H1 (cell line): ENCODE measurements at regions not wholly inside any gene's neighbourhood (a gene's known extent, or its start where the extent isn't known, plus 50 kb on each side); places are given as distances from the start of the nearest gene placed in this dataset.

Experiments used
- CTCF ChIA-PET: fragments of 300-600 bp; sonication (Branson Sonifier 250); formaldehyde crosslinking; loops from one replicate; lab custom pipeline; 2021; ENCODE audit not compliant: partially characterized antibody; lab: Charles Lee
- POLR2A ChIA-PET: fragments of 300-600 bp; sonication (Branson Sonifier 250); formaldehyde crosslinking; loops from one replicate; lab custom pipeline; 2021; ENCODE audit warnings: inconsistent platforms; ENCODE audit not compliant: partially characterized antibody; lab: Charles Lee
- DNase-seq, 2 experiments: peaks; one replicate each; pipeline versions ENCODE4 v3.0.0 to v3.0.0-alpha.2; 2010 to 2022; ENCODE audit warnings: low spot score in 2 of 2, low read depth in 1 of 2, mixed read lengths in 1 of 2
- FAIRE-seq: peaks from 2 replicates; lab custom pipeline; 2011; peaks lifted over from hg19 to GRCh38; lab: Jason Lieb, UNC
- H2AFZ ChIP-seq: 2 replicates; pipeline ENCODE4 v1.8.1; 2012; ENCODE audit warnings: low read length, inconsistent platforms
- H2AK5ac ChIP-seq: 2 replicates; pipeline ENCODE4 v1.6.1; 2013; ENCODE audit warnings: low read depth, low read length
- H2BK120ac ChIP-seq: replicated peaks from 2 replicates; pipeline ENCODE3; 2013; ENCODE audit warnings: low read depth, low read length, inconsistent platforms
- H2BK12ac ChIP-seq: 2 replicates; pipeline ENCODE4 v1.6.1; 2013; ENCODE audit warnings: low read depth, low read length
- H2BK15ac ChIP-seq: 2 replicates; pipeline ENCODE4 v1.6.1; 2013; ENCODE audit warnings: low read length
- H2BK20ac ChIP-seq: 2 replicates; pipeline ENCODE4 v1.6.1; 2013; ENCODE audit warnings: low read length
- H2BK5ac ChIP-seq: 2 replicates; pipeline ENCODE4 v1.6.1; 2013; ENCODE audit warnings: low read depth, low read length
- H3K14ac ChIP-seq: 2 replicates; pipeline ENCODE4 v1.6.1; 2013; ENCODE audit warnings: inconsistent platforms; ENCODE audit not compliant: insufficient read length
- H3K18ac ChIP-seq: 2 replicates; pipeline ENCODE4 v1.6.1; 2013; ENCODE audit warnings: low read length; ENCODE audit errors: extremely low read depth
- H3K23ac ChIP-seq: 2 replicates; pipeline ENCODE4 v1.6.1; 2013; ENCODE audit warnings: inconsistent platforms; ENCODE audit not compliant: insufficient read length
- H3K23me2 ChIP-seq: 2 replicates; pipeline ENCODE4 v1.6.1; 2013; ENCODE audit warnings: low read depth, low read length
- H3K27ac ChIP-seq: 2 replicates; pipeline ENCODE4 v1.6.1; 2011; ENCODE audit warnings: low read depth, low read length, inconsistent platforms
- H3K27me3 ChIP-seq, 4 experiments: replicated peaks in 1 of 4; 1 replicate in 1 of 4; 2 replicates in 3 of 4; pipeline versions ENCODE4 v1.6.1 to v1.8.1; 2011 to 2013; ENCODE audit warnings: low read length in 3 of 4, mild to moderate bottlenecking in 3 of 4, inconsistent platforms in 2 of 4, mixed read lengths in 2 of 4, moderate library complexity in 1 of 4; ENCODE audit not compliant: control insufficient read depth in 3 of 4, insufficient read depth in 3 of 4; ENCODE audit errors: extremely low read depth in 1 of 4
- H3K36me3 ChIP-seq, 4 experiments: 2 replicates each; pipeline versions ENCODE4 v1.6.1 to v1.8.1; 2011 to 2013; ENCODE audit warnings: mild to moderate bottlenecking in 4 of 4, low read length in 3 of 4, moderate library complexity in 2 of 4, control low read depth in 1 of 4, inconsistent platforms in 1 of 4; ENCODE audit not compliant: insufficient read depth in 4 of 4, control insufficient read depth in 2 of 4
- H3K4ac ChIP-seq: replicated peaks from 2 replicates; pipeline ENCODE3; 2013; ENCODE audit warnings: low read length, low read depth, mixed read lengths, inconsistent platforms; ENCODE audit not compliant: insufficient read length
- H3K4me1 ChIP-seq, 4 experiments: replicated peaks in 1 of 4; 1 replicate in 1 of 4; 2 replicates in 3 of 4; pipeline versions ENCODE4 v1.6.1 to v1.8.1; 2011 to 2013; ENCODE audit warnings: low read length in 3 of 4, inconsistent platforms in 2 of 4, mixed read lengths in 1 of 4; ENCODE audit not compliant: insufficient read depth in 4 of 4, control insufficient read depth in 3 of 4
- H3K4me2 ChIP-seq, 2 experiments: 2 replicates each; pipeline versions ENCODE4 v1.6.1 to v1.8.1; 2011 to 2013; ENCODE audit warnings: low read depth in 2 of 2, low read length in 2 of 2, control low read depth in 1 of 2, inconsistent platforms in 1 of 2, mild to moderate bottlenecking in 1 of 2; ENCODE audit not compliant: insufficient read depth in 1 of 2
- H3K4me3 ChIP-seq, 4 experiments: fragments of 200-600, 300-600 bp in 1 of 4; sonication (generic), shearing (Covaris generic), sonication (Bioruptor Twin) in 1 of 4; 2 replicates each; pipeline versions ENCODE4 v1.5.1 to v1.8.1; 2011 to 2016; ENCODE audit warnings: low read length in 4 of 4, low read depth in 3 of 4, control low read depth in 2 of 4, inconsistent platforms in 2 of 4, mild to moderate bottlenecking in 2 of 4, mixed read lengths in 1 of 4, moderate library complexity in 1 of 4; ENCODE audit not compliant: insufficient read depth in 2 of 4; ENCODE audit errors: extremely low read depth in 1 of 4
- H3K56ac ChIP-seq: replicated peaks from 2 replicates; pipeline ENCODE3; 2013; ENCODE audit warnings: low read depth, mild to moderate bottlenecking, mixed read lengths, low read length, inconsistent platforms; ENCODE audit not compliant: insufficient read length
- H3K79me1 ChIP-seq: 2 replicates; pipeline ENCODE4 v1.6.1; 2013; ENCODE audit warnings: low read depth, low read length, control low read depth
- H3K79me2 ChIP-seq, 2 experiments: 2 replicates each; pipeline versions ENCODE4 v1.6.1 to v1.8.1; 2012 to 2013; ENCODE audit warnings: low read length in 2 of 2, mild to moderate bottlenecking in 2 of 2, inconsistent platforms in 1 of 2; ENCODE audit not compliant: insufficient read depth in 2 of 2, control insufficient read depth in 1 of 2
- H3K9ac ChIP-seq, 4 experiments: replicated peaks in 1 of 4; 1 replicate in 1 of 4; 2 replicates in 3 of 4; pipeline versions ENCODE4 v1.6.1 to v1.8.1; 2011 to 2013; ENCODE audit warnings: low read depth in 3 of 4, low read length in 3 of 4, control low read depth in 2 of 4, mild to moderate bottlenecking in 2 of 4, moderate library complexity in 2 of 4, inconsistent platforms in 1 of 4; ENCODE audit errors: extremely low read depth in 1 of 4
- H3K9me3 ChIP-seq, 2 experiments: 2 replicates each; pipeline versions ENCODE4 v1.6.1 to v1.8.1; 2012 to 2013; ENCODE audit warnings: mild to moderate bottlenecking in 2 of 2, moderate library complexity in 2 of 2, control low read depth in 1 of 2, inconsistent platforms in 1 of 2, low read depth in 1 of 2, low read length in 1 of 2, mixed read lengths in 1 of 2; ENCODE audit not compliant: insufficient read depth in 2 of 2
- H4K20me1 ChIP-seq, 2 experiments: replicated peaks in 1 of 2; 2 replicates each; pipeline versions ENCODE3 to v1.8.1; 2011 to 2013; ENCODE audit warnings: inconsistent platforms in 2 of 2, low read length in 2 of 2, mild to moderate bottlenecking in 1 of 2; ENCODE audit not compliant: insufficient read depth in 2 of 2, control insufficient read depth in 1 of 2
- H4K5ac ChIP-seq: 2 replicates; pipeline ENCODE4 v1.6.1; 2013; ENCODE audit warnings: low read length, low read depth, mixed read lengths, inconsistent platforms; ENCODE audit not compliant: insufficient read length
- H4K8ac ChIP-seq: 2 replicates; pipeline ENCODE4 v1.8.0; 2013; ENCODE audit warnings: mild to moderate bottlenecking, moderate library complexity, low read length, inconsistent platforms; ENCODE audit not compliant: insufficient read depth; ENCODE audit errors: extremely low read depth
- H4K91ac ChIP-seq: replicated peaks from 2 replicates; pipeline ENCODE3; 2013; ENCODE audit warnings: low read length, mixed read lengths, inconsistent platforms; ENCODE audit not compliant: insufficient read length
- CEBPB ChIP-seq: IDR thresholded peaks from 2 replicates; pipeline ENCODE4 v1.6.1; 2012; ENCODE audit warnings: low read depth, low read length
- EZH2 ChIP-seq: fragments of 200-600 bp; sonication (generic); IDR thresholded peaks from 2 replicates; pipeline ENCODE4 v1.7.1; 2012; ENCODE audit warnings: low read depth, mild to moderate bottlenecking, moderate library complexity, low read length, inconsistent platforms; ENCODE audit not compliant: severe bottlenecking
- HDAC2 ChIP-seq, 2 experiments: fragments of 300-600 bp in 1 of 2; sonication (generic) in 1 of 2; IDR thresholded peaks; 2 replicates each; pipeline ENCODE4 v1.6.1; 2011 to 2012; ENCODE audit warnings: low read depth in 2 of 2, low read length in 2 of 2, mild to moderate bottlenecking in 2 of 2, moderate library complexity in 2 of 2, borderline replicate concordance in 1 of 2, inconsistent platforms in 1 of 2
- KDM4A ChIP-seq: IDR thresholded peaks from one replicate; pipeline ENCODE4 v1.7.1; 2012; ENCODE audit warnings: low read depth, mild to moderate bottlenecking, moderate library complexity, low read length, inconsistent platforms; ENCODE audit not compliant: severe bottlenecking
- POLR2AphosphoS5 ChIP-seq: IDR thresholded peaks from 2 replicates; pipeline ENCODE4 v1.6.1; 2011; ENCODE audit warnings: low read depth, low read length
- RFX5 ChIP-seq: IDR thresholded peaks from 2 replicates; pipeline ENCODE4 v1.6.1; 2011; ENCODE audit warnings: low read depth, low read length, improper control_type of control experiment, borderline replicate concordance
- RNF2 ChIP-seq: fragments of 200-900, 300-1000 bp; sonication (generic); IDR thresholded peaks from 2 replicates; pipeline ENCODE4 v1.7.1; 2016; ENCODE audit warnings: borderline replicate concordance, low read depth, mild to moderate bottlenecking, antibody characterized with exemption, low read length; ENCODE audit not compliant: poor library complexity, severe bottlenecking; ENCODE audit errors: missing control alignments
- SIX5 ChIP-seq: IDR thresholded peaks from 2 replicates; pipeline ENCODE4 v1.6.1; 2011; ENCODE audit warnings: mild to moderate bottlenecking, low read depth, low read length
- TEAD4 ChIP-seq: IDR thresholded peaks from 2 replicates; pipeline ENCODE4 v1.6.1; 2012; ENCODE audit warnings: low read depth, low read length, inconsistent platforms, mixed read lengths
- whole genome bisulfite sequencing, 2 experiments: shearing (Covaris generic) in 1 of 2; methylation state at CpG; one replicate each; pipeline versions ENCODE4 v1.1.6 to v1.1.7; 2013 to 2015; ENCODE audit warnings: low lambda C conversion rate in 2 of 2, mixed read lengths in 2 of 2, inconsistent platforms in 1 of 2, low coverage in 1 of 2, missing lambda C conversion rate in 1 of 2; ENCODE audit not compliant: insufficient replicate concordance in 2 of 2, insufficient coverage in 1 of 2, insufficient read length in 1 of 2; ENCODE audit errors: extremely low coverage in 1 of 2, missing lambda C conversion rate in 1 of 2; 5-methylcytosine and 5-hydroxymethylcytosine counted together
- TF ChIP-seq, protein P1 (sequence below), 3 experiments: IDR thresholded peaks; 1 replicate in 2 of 3; 2 replicates in 1 of 3; pipeline versions ENCODE4 v1.5.1 to v1.6.1; 2011; ENCODE audit warnings: low read length in 3 of 3, mild to moderate bottlenecking in 3 of 3, inconsistent platforms in 2 of 3, low read depth in 1 of 3, moderate library complexity in 1 of 3; ENCODE audit not compliant: insufficient read depth in 1 of 3; ENCODE audit errors: control extremely low read depth in 1 of 3

DNA sequence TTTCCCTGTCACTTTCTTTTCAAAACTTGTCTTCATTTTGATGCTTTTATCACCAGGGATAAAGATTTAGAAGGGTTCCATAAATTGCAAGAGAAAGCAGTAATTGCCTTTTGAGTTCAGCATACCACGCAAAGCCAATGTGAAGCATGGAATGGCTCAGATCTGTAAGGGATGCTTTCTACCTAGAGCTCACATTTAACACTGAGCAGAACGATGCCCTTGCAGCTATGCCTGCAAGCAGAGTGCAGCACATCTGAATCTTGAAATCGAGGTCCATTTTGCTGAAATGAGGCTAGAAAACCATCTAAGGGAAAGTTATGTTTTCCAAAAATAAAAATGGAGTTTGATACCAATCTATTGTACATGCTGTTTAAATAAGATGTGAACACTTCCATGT, 171.2 kb upstream of the CELF2 start:
- Histone ChIP-seq H3K79me2 (no peaks in the 10 kb centered on the region), H3K56ac (no peak overlapping the region), H4K8ac (no peak overlapping the region), H3K27me3 (no peaks in the 10 kb centered on the region), H2AFZ (no peak overlapping the region), H2BK15ac (no peak overlapping the region), H3K4me2 (no peak overlapping the region), H4K20me1 (no peaks in the 10 kb centered on the region), H3K4ac (no peak overlapping the region), H3K4me1 (no peaks in the 10 kb centered on the region), H3K27ac (no peak overlapping the region), H3K23ac (no peak overlapping the region), H3K36me3 (no peaks in the 10 kb centered on the region), H2BK20ac (no peak overlapping the region), H3K9ac (no peak overlapping the region), H2BK12ac (no peak overlapping the region), H3K23me2 (no peaks in the 10 kb centered on the region), H2BK120ac (no peak overlapping the region), H4K5ac (no peak overlapping the region), H3K4me3 (no peak overlapping the region), H3K9me3 (no peaks in the 10 kb centered on the region), H3K18ac (no peak overlapping the region), H3K79me1 (no peaks in the 10 kb centered on the region), H2AK5ac (no peak overlapping the region), H4K91ac (no peak overlapping the region), H3K14ac (no peak overlapping the region), H2BK5ac (no peak overlapping the region)
- 94% methylated on average over 3 of the region's 3 CpGs; no CpG with 5 or more reads in 1 of the 2 experiments for WGBS, 2 experiments
- FAIRE-seq (no peak), DNase-seq (no peak)
- CTCF ChIA-PET, result interaction anchor here (0.7 kb wide), 1 partner anchor 33 kb away, joined by 3 read pairs; no protein-coding TSS in a partner anchor
- POLR2A ChIA-PET, result no interaction called here
- TF ChIP-seq RFX5 (no peak), HDAC2 (IDR thresholded peaks at IDR 0.05; ENCODE audit: borderline replicate concordance in 1 of 2, low read depth in 2 of 2, low read length in 2 of 2) (no peak), KDM4A (no peak), EZH2 (no peak), TEAD4 (no peak), SIX5 (no peak), RNF2 (no peak), CEBPB (no peak), POLR2AphosphoS5 (no peak)
- TF ChIP-seq, protein P1, sequence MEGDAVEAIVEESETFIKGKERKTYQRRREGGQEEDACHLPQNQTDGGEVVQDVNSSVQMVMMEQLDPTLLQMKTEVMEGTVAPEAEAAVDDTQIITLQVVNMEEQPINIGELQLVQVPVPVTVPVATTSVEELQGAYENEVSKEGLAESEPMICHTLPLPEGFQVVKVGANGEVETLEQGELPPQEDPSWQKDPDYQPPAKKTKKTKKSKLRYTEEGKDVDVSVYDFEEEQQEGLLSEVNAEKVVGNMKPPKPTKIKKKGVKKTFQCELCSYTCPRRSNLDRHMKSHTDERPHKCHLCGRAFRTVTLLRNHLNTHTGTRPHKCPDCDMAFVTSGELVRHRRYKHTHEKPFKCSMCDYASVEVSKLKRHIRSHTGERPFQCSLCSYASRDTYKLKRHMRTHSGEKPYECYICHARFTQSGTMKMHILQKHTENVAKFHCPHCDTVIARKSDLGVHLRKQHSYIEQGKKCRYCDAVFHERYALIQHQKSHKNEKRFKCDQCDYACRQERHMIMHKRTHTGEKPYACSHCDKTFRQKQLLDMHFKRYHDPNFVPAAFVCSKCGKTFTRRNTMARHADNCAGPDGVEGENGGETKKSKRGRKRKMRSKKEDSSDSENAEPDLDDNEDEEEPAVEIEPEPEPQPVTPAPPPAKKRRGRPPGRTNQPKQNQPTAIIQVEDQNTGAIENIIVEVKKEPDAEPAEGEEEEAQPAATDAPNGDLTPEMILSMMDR (IDR thresholded peaks at IDR 0.05; ENCODE audit: control extremely low read depth in 1 of 3, insufficient read depth in 1 of 3, low read depth in 1 of 3, low read length in 3 of 3), result no peak
